GM12801 (cell line): ENCODE measurements at regions not wholly inside any gene's neighbourhood (a gene's known extent, or its start where the extent isn't known, plus 50 kb on each side); places are given as distances from the start of the nearest gene placed in this dataset.

Source experiments
- CTCF ChIP-seq: IDR thresholded peaks from one replicate; pipeline ENCODE4 v1.5.1; 2011; ENCODE audit warnings: control low read depth; ENCODE audit not compliant: insufficient read length; ENCODE audit errors: extremely low read depth

- TF ChIP-seq CTCF = no peak
Measured at GRCh38 chr3:82496890-82497560, 735.6 kb upstream of the GBE1 start.

- TF ChIP-seq CTCF = no peak
Measured at GRCh38 chr3:82495655-82496054, 734.2 kb upstream of the GBE1 start.

GRCh38 chr3:82494977-82495489 is 733.6 kb upstream of the GBE1 start:
- no peak for TF ChIP-seq CTCF

DNA sequence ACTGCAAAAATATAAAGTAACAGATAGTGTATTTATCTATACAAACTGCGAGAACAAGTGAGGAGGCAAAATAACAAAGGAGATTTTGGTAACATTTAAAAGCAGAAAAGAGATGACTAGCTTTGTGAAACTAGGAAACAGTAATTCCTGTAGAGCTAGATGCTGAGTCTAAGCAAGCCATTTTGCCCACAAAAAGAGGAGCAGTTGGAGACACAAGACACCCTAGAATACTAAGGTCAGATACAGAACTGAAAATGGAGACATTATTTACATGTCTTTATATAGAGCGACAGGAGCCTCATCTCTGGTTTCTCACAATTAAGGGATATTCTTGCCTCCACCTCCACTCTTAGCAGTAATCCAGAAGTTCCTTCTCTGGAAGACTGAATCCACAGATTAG is 732.4 kb upstream of the GBE1 start:
- TF ChIP-seq CTCF = no peak

- TF ChIP-seq CTCF = no peak
Measured at GRCh38 chr3:82475306-82475705, 713.9 kb upstream of the GBE1 start.

GRCh38 chr3:82474711-82475110 is 713.3 kb upstream of the GBE1 start:
- no peak for TF ChIP-seq CTCF

DNA sequence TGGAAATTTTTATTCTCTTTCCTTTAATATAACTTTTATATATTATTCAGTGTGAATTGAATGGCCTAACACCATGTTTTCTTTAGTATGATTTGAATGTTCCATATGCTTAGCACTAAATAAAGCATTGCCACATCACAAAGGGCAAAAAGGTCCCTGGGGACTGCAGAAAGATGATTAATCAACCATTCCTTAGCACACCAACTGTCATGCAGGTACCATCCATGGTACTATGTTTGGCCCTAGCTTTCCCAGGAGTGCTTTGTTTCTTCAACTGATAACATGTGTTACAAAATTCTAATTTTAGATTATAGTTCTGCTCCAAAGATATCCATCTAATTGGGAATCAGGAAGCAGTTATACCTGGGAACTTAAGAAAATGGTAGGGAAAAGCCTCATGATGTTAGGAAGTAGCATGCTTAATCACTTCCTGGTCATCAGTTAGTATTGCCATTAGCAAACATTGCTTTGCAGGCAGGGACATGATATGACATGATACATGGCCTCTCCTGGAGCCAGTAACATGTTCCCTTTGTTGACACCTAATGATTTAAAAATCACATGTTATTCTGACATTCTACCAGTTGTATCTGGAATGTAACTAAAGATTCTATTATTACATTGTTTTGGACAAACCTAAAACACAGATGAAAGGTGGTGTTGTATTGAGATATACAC is 712.6 kb upstream of the GBE1 start:
- no peak for TF ChIP-seq CTCF
